ENCODE measurements at regions not wholly inside any gene's neighbourhood (a gene's known extent, or its start where the extent isn't known, plus 50 kb on each side); places are given as distances from the start of the nearest gene placed in this dataset.
"Not testable (repeated sequence)": the region's sequence is repeated elsewhere in the genome, so short reads cannot be mapped to it uniquely, and the experiment has no call there.

GRCh38 chr4:107389965-107390364, 330.1 kb downstream of the PAPSS1 start:
- DNase-seq = peak in 1 of 2 experiments; percentile 14

GRCh38 chr4:107388736-107389274, 331.2 kb downstream of the PAPSS1 start:
- no peak for DNase-seq

GRCh38 chr4:107380836-107381438, 339.1 kb downstream of the PAPSS1 start:
- DNase-seq = no peak

- no peak for DNase-seq
Observed at GRCh38 chr4:107380190-107380589, 339.8 kb downstream of the PAPSS1 start.

GRCh38 chr4:107379054-107379869, 340.8 kb downstream of the PAPSS1 start:
- DNase-seq = peak in 1 of 2 experiments; percentile 9

GRCh38 chr4:107376293-107376692, 340.2 kb upstream of the DKK2 start:
- no peak for DNase-seq

GRCh38 chr4:107366900-107367299, 330.8 kb upstream of the DKK2 start:
- no peak for DNase-seq

- no peak for DNase-seq
Observed at GRCh38 chr4:107366016-107366735, 330.1 kb upstream of the DKK2 start.

- DNase-seq = no peak
Observed at GRCh38 chr4:107363125-107363524, 327.0 kb upstream of the DKK2 start.

GRCh38 chr4:107359208-107359607, 323.1 kb upstream of the DKK2 start:
- DNase-seq = no peak

- DNase-seq = peak; percentile 14 to 44
Observed at GRCh38 chr4:107354304-107354703, 318.2 kb upstream of the DKK2 start.

- DNase-seq = no peak
Observed at GRCh38 chr4:107351196-107351595, 315.1 kb upstream of the DKK2 start.

- DNase-seq = no peak
Observed at GRCh38 chr4:107349732-107350131, 313.6 kb upstream of the DKK2 start.

- DNase-seq = no peak
Observed at GRCh38 chr4:107349266-107349665, 313.2 kb upstream of the DKK2 start.

GRCh38 chr4:107348188-107349050, 312.3 kb upstream of the DKK2 start:
- no peak for DNase-seq

GRCh38 chr4:107333518-107333917, 297.4 kb upstream of the DKK2 start:
- no peak for DNase-seq

GRCh38 chr4:107332656-107333055, 296.5 kb upstream of the DKK2 start:
- DNase-seq = not testable (repeated sequence)

- DNase-seq = no peak
Observed at GRCh38 chr4:107330916-107331315, 294.8 kb upstream of the DKK2 start.

GRCh38 chr4:107319386-107319785, 283.3 kb upstream of the DKK2 start:
- DNase-seq = no peak

GRCh38 chr4:107318078-107318477, 282.0 kb upstream of the DKK2 start:
- no peak for DNase-seq

- no peak for DNase-seq
Observed at GRCh38 chr4:107317611-107318010, 281.5 kb upstream of the DKK2 start.

GRCh38 chr4:107315584-107315983, 279.5 kb upstream of the DKK2 start:
- no peak for DNase-seq

GRCh38 chr4:107314156-107314555, 278.0 kb upstream of the DKK2 start:
- DNase-seq = no peak
